WTC11 (cell line): ENCODE measurements at regions not wholly inside any gene's neighbourhood (a gene's known extent, or its start where the extent isn't known, plus 50 kb on each side); places are given as distances from the start of the nearest gene placed in this dataset.

ENCODE experiments used
- ATAC-seq: fragments of 200-7000 bp; cut with Tn5 transposase; 2 replicates; pipeline ENCODE4 v1.10.0; 2021; ENCODE audit warnings: mild to moderate bottlenecking, moderate library complexity
- CTCF ChIA-PET: fragments of 300-600 bp; sonication (Branson Sonifier 250); formaldehyde crosslinking; loops from one replicate; lab custom pipeline; 2021; ENCODE audit warnings: antibody characterized with exemption; lab: Charles Lee
- POLR2A ChIA-PET: fragments of 350-600 bp; sonication (Branson Sonifier 250); formaldehyde crosslinking; loops from one replicate; lab custom pipeline; 2021; ENCODE audit warnings: antibody characterized with exemption; lab: Charles Lee
- DNase-seq: peaks from one replicate; pipeline ENCODE4 v3.0.0; 2021; ENCODE audit warnings: low spot score
- H3K27ac Mint-ChIP-seq: 2 replicates; pipeline ENCODE4 v1.8.0; 2021; ENCODE audit warnings: mixed read lengths
- H3K27me3 Mint-ChIP-seq: 2 replicates; pipeline ENCODE4 v1.8.0; 2021; ENCODE audit warnings: low read depth, mild to moderate bottlenecking, moderate library complexity, mixed read lengths
- H3K36me3 Mint-ChIP-seq: 2 replicates; pipeline ENCODE4 v1.8.0; 2021; ENCODE audit warnings: mixed read lengths
- H3K4me1 Mint-ChIP-seq: 2 replicates; pipeline ENCODE4 v1.8.0; 2022; ENCODE audit warnings: mixed read lengths
- H3K4me3 Mint-ChIP-seq: 2 replicates; pipeline ENCODE4 v1.8.0; 2021; ENCODE audit warnings: mild to moderate bottlenecking, moderate library complexity, mixed read lengths
- H3K9me3 Mint-ChIP-seq: 2 replicates; pipeline ENCODE4 v1.8.0; 2021; ENCODE audit warnings: mixed read lengths
- ELF4 ChIP-seq: sonication (generic); formaldehyde crosslinking; IDR thresholded peaks from 2 replicates; pipeline ENCODE4 v1.8.1; 2022; ENCODE audit warnings: low read depth, mild to moderate bottlenecking, moderate library complexity, missing genetic modification reagents
- FOXJ3 ChIP-seq: sonication (generic); formaldehyde crosslinking; IDR thresholded peaks from 2 replicates; pipeline ENCODE4 v1.9.0; 2021; ENCODE audit warnings: missing genetic modification reagents, mild to moderate bottlenecking, borderline replicate concordance
- HMGA2 ChIP-seq: fragments of 250-450 bp; sonication (Bioruptor Pico); IDR thresholded peaks from 2 replicates; pipeline ENCODE4 v1.4.0; 2021; ENCODE audit warnings: mild to moderate bottlenecking, moderate library complexity
- IRF2 ChIP-seq: sonication (generic); formaldehyde crosslinking; IDR thresholded peaks from 2 replicates; pipeline ENCODE4 v1.8.0; 2022; ENCODE audit warnings: low read depth, missing genetic modification reagents, borderline replicate concordance
- KAT7 ChIP-seq: sonication (generic); formaldehyde crosslinking; IDR thresholded peaks from 2 replicates; pipeline ENCODE4 v1.8.1; 2023; ENCODE audit warnings: missing genetic modification reagents, mild to moderate bottlenecking, borderline replicate concordance
- MLX ChIP-seq: sonication (generic); formaldehyde crosslinking; IDR thresholded peaks from 2 replicates; pipeline ENCODE4 v1.8.1; 2023; ENCODE audit warnings: mild to moderate bottlenecking, missing genetic modification reagents, moderate library complexity
- NR1H2 ChIP-seq: sonication (generic); formaldehyde crosslinking; IDR thresholded peaks from 2 replicates; pipeline ENCODE4 v1.9.0; 2021; ENCODE audit warnings: mild to moderate bottlenecking, moderate library complexity, missing genetic modification reagents
- TCF7 ChIP-seq: sonication (generic); formaldehyde crosslinking; IDR thresholded peaks from 2 replicates; pipeline ENCODE4 v1.8.0; 2022; ENCODE audit warnings: mild to moderate bottlenecking, low read depth, missing genetic modification reagents, moderate library complexity
- USF2 ChIP-seq: sonication (generic); formaldehyde crosslinking; IDR thresholded peaks from 2 replicates; pipeline ENCODE4 v1.8.1; 2023; ENCODE audit warnings: mild to moderate bottlenecking, missing genetic modification reagents, moderate library complexity
- ZNF232 ChIP-seq: sonication (generic); formaldehyde crosslinking; IDR thresholded peaks from 2 replicates; pipeline ENCODE4 v1.8.0; 2022; ENCODE audit warnings: mild to moderate bottlenecking, missing genetic modification reagents
- ZNF263 ChIP-seq: sonication (generic); formaldehyde crosslinking; IDR thresholded peaks from 2 replicates; pipeline ENCODE4 v1.8.1; 2022; ENCODE audit warnings: low read depth, mild to moderate bottlenecking, moderate library complexity, missing genetic modification reagents
- ZNF317 ChIP-seq: sonication (generic); formaldehyde crosslinking; IDR thresholded peaks from 2 replicates; pipeline ENCODE4 v1.8.1; 2023; ENCODE audit warnings: low read depth, mild to moderate bottlenecking, moderate library complexity, missing genetic modification reagents, borderline replicate concordance
- ZNF416 ChIP-seq: fragments of 250-450 bp; sonication (Bioruptor Pico); IDR thresholded peaks from 2 replicates; pipeline ENCODE4 v1.9.0; 2021; ENCODE audit warnings: mild to moderate bottlenecking, inconsistent platforms
- TF ChIP-seq, protein P1 (sequence below): sonication (generic); formaldehyde crosslinking; IDR thresholded peaks from 2 replicates; pipeline ENCODE4 v1.8.1; 2022; ENCODE audit warnings: low read depth, mild to moderate bottlenecking, moderate library complexity, missing genetic modification reagents, borderline replicate concordance
- TF ChIP-seq, protein P2 (sequence below): sonication (generic); formaldehyde crosslinking; IDR thresholded peaks from 2 replicates; pipeline ENCODE4 v1.8.0; 2022; ENCODE audit warnings: missing genetic modification reagents

- TF ChIP-seq ELF4 (CRISPR knock-in tag) (no peak), USF2 (CRISPR knock-in tag) (no peak), ZNF263 (no peak), ZNF232 (no peak)
- TF ChIP-seq, protein P1, sequence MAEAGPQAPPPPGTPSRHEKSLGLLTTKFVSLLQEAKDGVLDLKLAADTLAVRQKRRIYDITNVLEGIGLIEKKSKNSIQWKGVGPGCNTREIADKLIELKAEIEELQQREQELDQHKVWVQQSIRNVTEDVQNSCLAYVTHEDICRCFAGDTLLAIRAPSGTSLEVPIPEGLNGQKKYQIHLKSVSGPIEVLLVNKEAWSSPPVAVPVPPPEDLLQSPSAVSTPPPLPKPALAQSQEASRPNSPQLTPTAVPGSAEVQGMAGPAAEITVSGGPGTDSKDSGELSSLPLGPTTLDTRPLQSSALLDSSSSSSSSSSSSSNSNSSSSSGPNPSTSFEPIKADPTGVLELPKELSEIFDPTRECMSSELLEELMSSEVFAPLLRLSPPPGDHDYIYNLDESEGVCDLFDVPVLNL (CRISPR knock-in tag) = no peak
These were observed 352.2 kb downstream of the METTL15 start (continued) for GRCh38 chr11:28460348-28460747.

- POLR2A ChIA-PET = no interaction called here
- CTCF ChIA-PET = no interaction called here
These were observed 351.7 kb downstream of the METTL15 start for GRCh38 chr11:28459912-28460311.

DNA sequence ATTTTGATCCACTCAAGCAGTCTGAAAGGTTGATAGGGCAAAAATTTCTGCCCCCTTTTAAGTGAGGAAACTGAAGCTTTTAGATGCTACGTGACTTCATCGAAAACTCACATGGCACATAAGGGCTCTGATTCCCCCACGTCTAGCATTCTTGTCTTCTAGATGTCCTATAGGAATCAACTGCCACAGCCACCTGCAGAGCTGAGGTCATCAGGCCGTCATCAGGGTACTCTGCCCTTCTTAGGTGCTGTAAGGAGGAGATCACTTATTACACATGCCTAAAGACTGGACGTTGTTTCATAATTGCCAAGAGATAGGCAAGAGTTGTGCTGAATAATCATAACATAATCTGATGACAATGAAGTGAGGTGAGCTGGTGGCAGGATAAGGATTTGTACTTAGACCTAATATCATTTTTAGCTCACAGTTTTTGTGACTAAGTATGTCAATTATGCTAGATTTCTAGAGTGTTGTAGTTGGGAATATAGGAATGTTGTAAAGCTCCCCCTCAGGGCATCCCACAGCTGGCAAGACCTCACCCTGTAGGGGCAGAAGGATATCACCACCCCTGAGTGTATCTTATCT lies 349.4 kb downstream of the METTL15 start:
- POLR2A ChIA-PET = no interaction called here

More at GRCh38 chr11:28459912-28460311, 351.7 kb downstream of the METTL15 start:
- Mint-ChIP-seq H3K4me1 (no peaks in the 10 kb centered on the region), H3K4me3 (no peak overlapping the region), H3K27ac (no peak overlapping the region), H3K27me3 (no peaks in the 10 kb centered on the region), H3K36me3 (no peaks in the 10 kb centered on the region), H3K9me3 (no peaks in the 10 kb centered on the region)
- no peak for DNase-seq
- TF ChIP-seq NR1H2 (no peak), HMGA2 (CRISPR knock-in tag) (peak; percentile 98), FOXJ3 (no peak), IRF2 (CRISPR knock-in tag) (no peak)
- ATAC-seq = no peak

GRCh38 chr11:28448186-28448585 lies 340.0 kb downstream of the METTL15 start:
- no peaks in the 10 kb centered on the region for H3K36me3 Mint-ChIP-seq
- H3K27me3 Mint-ChIP-seq = no peaks in the 10 kb centered on the region
- no peaks in the 10 kb centered on the region for H3K4me1 Mint-ChIP-seq
- no peak overlapping the region for H3K27ac Mint-ChIP-seq
- TF ChIP-seq ZNF317 (CRISPR knock-in tag) (no peak), MLX (CRISPR knock-in tag) (no peak), FOXJ3 (no peak), ZNF416 (CRISPR knock-in tag) (no peak)
- TF ChIP-seq, protein P2, sequence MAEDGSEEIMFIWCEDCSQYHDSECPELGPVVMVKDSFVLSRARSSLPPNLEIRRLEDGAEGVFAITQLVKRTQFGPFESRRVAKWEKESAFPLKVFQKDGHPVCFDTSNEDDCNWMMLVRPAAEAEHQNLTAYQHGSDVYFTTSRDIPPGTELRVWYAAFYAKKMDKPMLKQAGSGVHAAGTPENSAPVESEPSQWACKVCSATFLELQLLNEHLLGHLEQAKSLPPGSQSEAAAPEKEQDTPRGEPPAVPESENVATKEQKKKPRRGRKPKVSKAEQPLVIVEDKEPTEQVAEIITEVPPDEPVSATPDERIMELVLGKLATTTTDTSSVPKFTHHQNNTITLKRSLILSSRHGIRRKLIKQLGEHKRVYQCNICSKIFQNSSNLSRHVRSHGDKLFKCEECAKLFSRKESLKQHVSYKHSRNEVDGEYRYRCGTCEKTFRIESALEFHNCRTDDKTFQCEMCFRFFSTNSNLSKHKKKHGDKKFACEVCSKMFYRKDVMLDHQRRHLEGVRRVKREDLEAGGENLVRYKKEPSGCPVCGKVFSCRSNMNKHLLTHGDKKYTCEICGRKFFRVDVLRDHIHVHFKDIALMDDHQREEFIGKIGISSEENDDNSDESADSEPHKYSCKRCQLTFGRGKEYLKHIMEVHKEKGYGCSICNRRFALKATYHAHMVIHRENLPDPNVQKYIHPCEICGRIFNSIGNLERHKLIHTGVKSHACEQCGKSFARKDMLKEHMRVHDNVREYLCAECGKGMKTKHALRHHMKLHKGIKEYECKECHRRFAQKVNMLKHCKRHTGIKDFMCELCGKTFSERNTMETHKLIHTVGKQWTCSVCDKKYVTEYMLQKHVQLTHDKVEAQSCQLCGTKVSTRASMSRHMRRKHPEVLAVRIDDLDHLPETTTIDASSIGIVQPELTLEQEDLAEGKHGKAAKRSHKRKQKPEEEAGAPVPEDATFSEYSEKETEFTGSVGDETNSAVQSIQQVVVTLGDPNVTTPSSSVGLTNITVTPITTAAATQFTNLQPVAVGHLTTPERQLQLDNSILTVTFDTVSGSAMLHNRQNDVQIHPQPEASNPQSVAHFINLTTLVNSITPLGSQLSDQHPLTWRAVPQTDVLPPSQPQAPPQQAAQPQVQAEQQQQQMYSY (CRISPR knock-in tag) = no peak
- H3K4me3 Mint-ChIP-seq = no peak overlapping the region
- ChIA-PET CTCF (no interaction called here), POLR2A (no interaction called here)
- H3K9me3 Mint-ChIP-seq = peaks cover 4% of the 10 kb centered on the region
- no peak for ATAC-seq
- no peak for DNase-seq

More for the DNA sequence above, 349.4 kb downstream of the METTL15 start:
- no peak for DNase-seq
- Mint-ChIP-seq H3K9me3 (no peaks in the 10 kb centered on the region), H3K27ac (no peak overlapping the region)
- ATAC-seq = no peak
- CTCF ChIA-PET = interaction anchor here (0.6 kb wide), 1 partner anchor 702 kb away, joined by 4 read pairs; no protein-coding TSS in a partner anchor
- TF ChIP-seq KAT7 = no peak
- no peak for TF ChIP-seq TCF7 (CRISPR knock-in tag)
- TF ChIP-seq, all 79 proteins: peak for 0
- Mint-ChIP-seq H3K4me3 (no peak overlapping the region), H3K27me3 (no peaks in the 10 kb centered on the region), H3K36me3 (no peaks in the 10 kb centered on the region), H3K4me1 (no peaks in the 10 kb centered on the region)
